Right forelimb (tissue), 1 donor: ENCODE measurements at regions not wholly inside any gene's neighbourhood (a gene's known extent, or its start where the extent isn't known, plus 50 kb on each side); places are given as distances from the start of the nearest gene placed in this dataset.
"Not testable (repeated sequence)": the region's sequence is repeated elsewhere in the genome, so short reads cannot be mapped to it uniquely, and the experiment has no call there.

Experiments used
- DNase-seq: peaks from one replicate; pipeline ENCODE4 v3.0.0-alpha.2; 2018

GRCh38 chr15:87672309-87673288, 583.9 kb downstream of the NTRK3 start:
- DNase-seq = peak; percentile 48

- DNase-seq = no peak
Observed at GRCh38 chr15:87671289-87671688, 585.2 kb downstream of the NTRK3 start.

- DNase-seq = no peak
Observed at GRCh38 chr15:87669846-87670245, 586.7 kb downstream of the NTRK3 start.

GRCh38 chr15:87668768-87669564, 587.6 kb downstream of the NTRK3 start:
- not testable (repeated sequence) for DNase-seq

GRCh38 chr15:87667643-87668042, 588.9 kb downstream of the NTRK3 start:
- DNase-seq = no peak

GRCh38 chr15:87662575-87662974, 594.0 kb downstream of the NTRK3 start:
- DNase-seq = no peak

- no peak for DNase-seq
Observed at GRCh38 chr15:87661454-87662355, 594.8 kb downstream of the NTRK3 start.

- no peak for DNase-seq
Observed at GRCh38 chr15:87660251-87661129, 596.0 kb downstream of the NTRK3 start.

GRCh38 chr15:87656372-87656771, 600.2 kb downstream of the NTRK3 start:
- DNase-seq = no peak

GRCh38 chr15:87653646-87654045, 602.9 kb downstream of the NTRK3 start:
- no peak for DNase-seq

GRCh38 chr15:87649175-87649574, 607.4 kb downstream of the NTRK3 start:
- DNase-seq = no peak

- no peak for DNase-seq
Observed at GRCh38 chr15:87648278-87648677, 608.3 kb downstream of the NTRK3 start.

- no peak for DNase-seq
Observed at GRCh38 chr15:87645723-87646122, 610.8 kb downstream of the NTRK3 start.

GRCh38 chr15:87642997-87643396, 613.5 kb downstream of the NTRK3 start:
- DNase-seq = not testable (repeated sequence)

GRCh38 chr15:87639305-87640011, 617.1 kb downstream of the NTRK3 start:
- no peak for DNase-seq

GRCh38 chr15:87638554-87639083, 617.9 kb downstream of the NTRK3 start:
- DNase-seq = no peak

GRCh38 chr15:87634361-87634760, 622.2 kb downstream of the NTRK3 start:
- DNase-seq = no peak

GRCh38 chr15:87633525-87633924, 623.0 kb downstream of the NTRK3 start:
- DNase-seq = no peak

GRCh38 chr15:87632364-87632763, 624.2 kb downstream of the NTRK3 start:
- DNase-seq = no peak

- no peak for DNase-seq
Observed at GRCh38 chr15:87631775-87632174, 624.8 kb downstream of the NTRK3 start.

GRCh38 chr15:87631093-87631492, 625.4 kb downstream of the NTRK3 start:
- DNase-seq = no peak
